Peyer's patch (tissue), 4 donors: ENCODE measurements at regions not wholly inside any gene's neighbourhood (a gene's known extent, or its start where the extent isn't known, plus 50 kb on each side); places are given as distances from the start of the nearest gene placed in this dataset.
"Not testable (repeated sequence)": the region's sequence is repeated elsewhere in the genome, so short reads cannot be mapped to it uniquely, and the experiment has no call there.

Experiments
- DNase-seq, 3 donors: peaks; one replicate each; pipeline ENCODE4 v3.0.0-alpha.2; 2017 to 2019
- H3K27ac ChIP-seq, 4 donors: fragments of 200-600 bp; sonication (generic); one replicate each; pipeline ENCODE4 v1.5.1; 2016 to 2019
- H3K27me3 ChIP-seq, 2 donors: fragments of 200-600 bp; sonication (generic); one replicate each; pipeline ENCODE4 v1.5.1; 2019
- H3K36me3 ChIP-seq, 3 donors: fragments of 200-600 bp; sonication (generic); one replicate each; pipeline ENCODE4 v1.5.1; 2016 to 2019
- H3K4me1 ChIP-seq, 4 donors: fragments of 200-600 bp; sonication (generic); one replicate each; pipeline ENCODE4 v1.5.1; 2016 to 2019
- H3K4me3 ChIP-seq, 4 donors: fragments of 200-600 bp; sonication (generic); 1 replicate in 3 of 4; 2 replicates in 1 of 4; pipeline ENCODE4 v1.5.1; 2016 to 2019; ENCODE audit warnings: mild to moderate bottlenecking in 1 of 4
- H3K9me3 ChIP-seq, 4 donors: fragments of 200-600 bp; sonication (generic); one replicate each; pipeline ENCODE4 v1.5.1; 2016 to 2019; ENCODE audit warnings: mild to moderate bottlenecking in 1 of 4
- CTCF ChIP-seq, 6 experiments: fragments of 450-650 bp in 4 of 6; fragments of 200-600 bp in 2 of 6; sonication (generic) in 1 of 6; IDR thresholded peaks; one replicate each; pipeline ENCODE4 v1.5.1; 2017 to 2019; ENCODE audit warnings: antibody characterized with exemption in 6 of 6, mild to moderate bottlenecking in 3 of 6, moderate library complexity in 1 of 6
- POLR2A ChIP-seq, 2 donors: fragments of 450-650 bp; IDR thresholded peaks; one replicate each; pipeline ENCODE4 v1.5.1; 2017; ENCODE audit warnings: antibody characterized with exemption in 2 of 2, mild to moderate bottlenecking in 2 of 2, moderate library complexity in 2 of 2

GRCh38 chr10:118930614-118931013, 98.9 kb upstream of the NANOS1 start:
- no peaks in the 10 kb centered on the region for H3K36me3 ChIP-seq
- H3K27ac ChIP-seq = no peak overlapping the region
- DNase-seq = no peak
- no peak for TF ChIP-seq CTCF (IDR thresholded peaks at IDR 0.05)
- TF ChIP-seq POLR2A (IDR thresholded peaks at IDR 0.05) = no peak
- H3K9me3 ChIP-seq = peaks cover 0 to 10% (median 0%) of the 10 kb centered on the region in 4 donors
- no peak overlapping the region for H3K4me3 ChIP-seq
- H3K27me3 ChIP-seq = no peaks in the 10 kb centered on the region
- H3K4me1 ChIP-seq = no peaks in the 10 kb centered on the region

GRCh38 chr10:118931436-118931835, 98.1 kb upstream of the NANOS1 start:
- TF ChIP-seq POLR2A (IDR thresholded peaks at IDR 0.05) = no peak
- TF ChIP-seq CTCF (IDR thresholded peaks at IDR 0.05) = no peak
- Histone ChIP-seq H3K36me3 (no peaks in the 10 kb centered on the region), H3K4me1 (no peaks in the 10 kb centered on the region), H3K4me3 (no peak overlapping the region), H3K9me3 (peaks cover 0 to 10% (median 0%) of the 10 kb centered on the region in 4 donors), H3K27ac (no peak overlapping the region), H3K27me3 (no peaks in the 10 kb centered on the region)
- DNase-seq = no peak

- H3K4me3 ChIP-seq, H3K27me3 ChIP-seq, H3K36me3 ChIP-seq, DNase-seq, H3K27ac ChIP-seq, H3K4me1 ChIP-seq: not testable (repeated sequence)
- peaks cover 0 to 10% (median 0%) of the 10 kb centered on the region in 4 donors for H3K9me3 ChIP-seq
These were observed 97.4 kb upstream of the NANOS1 start for GRCh38 chr10:118932154-118932553.

GRCh38 chr10:118937226-118937625, 92.3 kb upstream of the NANOS1 start:
- Histone ChIP-seq H3K36me3 (no peaks in the 10 kb centered on the region), H3K4me3 (no peak overlapping the region), H3K27ac (no peak overlapping the region), H3K9me3 (no peaks in the 10 kb centered on the region), H3K27me3 (no peaks in the 10 kb centered on the region), H3K4me1 (no peaks in the 10 kb centered on the region)
- DNase-seq = no peak
- no peak for TF ChIP-seq POLR2A (IDR thresholded peaks at IDR 0.05)
- TF ChIP-seq CTCF (IDR thresholded peaks at IDR 0.05) = no peak

GRCh38 chr10:118939211-118940007, 90.1 kb upstream of the NANOS1 start:
- no peak for TF ChIP-seq CTCF (IDR thresholded peaks at IDR 0.05)
- no peak for TF ChIP-seq POLR2A (IDR thresholded peaks at IDR 0.05)
- DNase-seq = no peak

GRCh38 chr10:118940386-118940785, 89.1 kb upstream of the NANOS1 start:
- Histone ChIP-seq H3K4me1 (no peaks in the 10 kb centered on the region), H3K27me3 (no peaks in the 10 kb centered on the region), H3K9me3 (no peaks in the 10 kb centered on the region), H3K27ac (no peak overlapping the region), H3K36me3 (no peaks in the 10 kb centered on the region), H3K4me3 (no peak overlapping the region)
- DNase-seq = no peak
- TF ChIP-seq CTCF (IDR thresholded peaks at IDR 0.05) (no peak), POLR2A (IDR thresholded peaks at IDR 0.05) (no peak)

More at GRCh38 chr10:118939211-118940007, 90.1 kb upstream of the NANOS1 start:
- Histone ChIP-seq H3K4me3 (no peak overlapping the region), H3K4me1 (no peaks in the 10 kb centered on the region), H3K36me3 (no peaks in the 10 kb centered on the region), H3K9me3 (no peaks in the 10 kb centered on the region), H3K27ac (no peak overlapping the region), H3K27me3 (no peaks in the 10 kb centered on the region)
